Prostate gland (tissue), 2 donors: ENCODE measurements at regions not wholly inside any gene's neighbourhood (a gene's known extent, or its start where the extent isn't known, plus 50 kb on each side); places are given as distances from the start of the nearest gene placed in this dataset.

Source experiments
- POLR2A ChIP-seq: fragments of 450-650 bp; IDR thresholded peaks from one replicate; pipeline ENCODE4 v1.6.1; 2016; ENCODE audit warnings: antibody characterized with exemption, mild to moderate bottlenecking
- POLR2AphosphoS5 ChIP-seq: sonication (generic); formaldehyde crosslinking; IDR thresholded peaks from one replicate; pipeline ENCODE4 v1.6.1; 2017; ENCODE audit warnings: antibody characterized with exemption
- TF ChIP-seq, protein P1 (sequence below), 4 experiments: fragments of 200-600 bp in 2 of 4; fragments of 450-650 bp in 2 of 4; sonication (generic) in 2 of 4; IDR thresholded peaks; 1 replicate in 3 of 4; 2 replicates in 1 of 4; pipeline ENCODE4 v1.5.1; 2016 to 2019; ENCODE audit warnings: antibody characterized with exemption in 4 of 4, mild to moderate bottlenecking in 2 of 4, moderate library complexity in 2 of 4

DNA sequence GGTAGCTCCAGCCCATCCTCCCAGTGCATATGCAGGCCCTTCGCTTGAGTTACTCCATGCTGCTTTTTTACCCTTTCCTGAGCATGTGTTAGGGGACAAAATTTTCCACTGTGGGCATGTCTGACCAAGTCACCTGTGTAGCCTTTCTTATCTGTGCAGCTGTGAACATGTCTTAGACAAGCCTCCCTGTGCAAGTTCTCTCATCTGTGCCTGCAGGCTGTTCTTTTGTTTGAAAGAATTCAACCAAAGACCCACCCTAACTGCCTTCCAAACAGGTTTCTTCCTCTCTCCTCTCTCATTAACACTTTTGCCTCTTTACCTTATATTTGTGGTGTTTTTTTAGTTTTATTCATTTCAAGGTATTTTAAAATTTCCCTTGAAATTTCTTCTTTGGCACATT lies 53.2 kb upstream of the SPIN4 start:
- no peak for TF ChIP-seq POLR2A
- TF ChIP-seq, protein P1, sequence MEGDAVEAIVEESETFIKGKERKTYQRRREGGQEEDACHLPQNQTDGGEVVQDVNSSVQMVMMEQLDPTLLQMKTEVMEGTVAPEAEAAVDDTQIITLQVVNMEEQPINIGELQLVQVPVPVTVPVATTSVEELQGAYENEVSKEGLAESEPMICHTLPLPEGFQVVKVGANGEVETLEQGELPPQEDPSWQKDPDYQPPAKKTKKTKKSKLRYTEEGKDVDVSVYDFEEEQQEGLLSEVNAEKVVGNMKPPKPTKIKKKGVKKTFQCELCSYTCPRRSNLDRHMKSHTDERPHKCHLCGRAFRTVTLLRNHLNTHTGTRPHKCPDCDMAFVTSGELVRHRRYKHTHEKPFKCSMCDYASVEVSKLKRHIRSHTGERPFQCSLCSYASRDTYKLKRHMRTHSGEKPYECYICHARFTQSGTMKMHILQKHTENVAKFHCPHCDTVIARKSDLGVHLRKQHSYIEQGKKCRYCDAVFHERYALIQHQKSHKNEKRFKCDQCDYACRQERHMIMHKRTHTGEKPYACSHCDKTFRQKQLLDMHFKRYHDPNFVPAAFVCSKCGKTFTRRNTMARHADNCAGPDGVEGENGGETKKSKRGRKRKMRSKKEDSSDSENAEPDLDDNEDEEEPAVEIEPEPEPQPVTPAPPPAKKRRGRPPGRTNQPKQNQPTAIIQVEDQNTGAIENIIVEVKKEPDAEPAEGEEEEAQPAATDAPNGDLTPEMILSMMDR (IDR thresholded peaks at IDR 0.05), result no peak
- no peak for TF ChIP-seq POLR2AphosphoS5
